ENCODE measurements at regions not wholly inside any gene's neighbourhood (a gene's known extent, or its start where the extent isn't known, plus 50 kb on each side); places are given as distances from the start of the nearest gene placed in this dataset.

GRCh38 chr6:56745971-56746370 lies 103.3 kb upstream of the DST start:
- TF ChIP-seq, protein P1, sequence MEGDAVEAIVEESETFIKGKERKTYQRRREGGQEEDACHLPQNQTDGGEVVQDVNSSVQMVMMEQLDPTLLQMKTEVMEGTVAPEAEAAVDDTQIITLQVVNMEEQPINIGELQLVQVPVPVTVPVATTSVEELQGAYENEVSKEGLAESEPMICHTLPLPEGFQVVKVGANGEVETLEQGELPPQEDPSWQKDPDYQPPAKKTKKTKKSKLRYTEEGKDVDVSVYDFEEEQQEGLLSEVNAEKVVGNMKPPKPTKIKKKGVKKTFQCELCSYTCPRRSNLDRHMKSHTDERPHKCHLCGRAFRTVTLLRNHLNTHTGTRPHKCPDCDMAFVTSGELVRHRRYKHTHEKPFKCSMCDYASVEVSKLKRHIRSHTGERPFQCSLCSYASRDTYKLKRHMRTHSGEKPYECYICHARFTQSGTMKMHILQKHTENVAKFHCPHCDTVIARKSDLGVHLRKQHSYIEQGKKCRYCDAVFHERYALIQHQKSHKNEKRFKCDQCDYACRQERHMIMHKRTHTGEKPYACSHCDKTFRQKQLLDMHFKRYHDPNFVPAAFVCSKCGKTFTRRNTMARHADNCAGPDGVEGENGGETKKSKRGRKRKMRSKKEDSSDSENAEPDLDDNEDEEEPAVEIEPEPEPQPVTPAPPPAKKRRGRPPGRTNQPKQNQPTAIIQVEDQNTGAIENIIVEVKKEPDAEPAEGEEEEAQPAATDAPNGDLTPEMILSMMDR (IDR thresholded peaks at IDR 0.05) = no peak
- no peak for TF ChIP-seq EZH2 (IDR thresholded peaks at IDR 0.05; ENCODE audit: borderline replicate concordance, insufficient read depth, low read depth, low read length, poor library complexity, severe bottlenecking)

Data from B cell (primary cell).